ENCODE measurements at regions not wholly inside any gene's neighbourhood (a gene's known extent, or its start where the extent isn't known, plus 50 kb on each side); places are given as distances from the start of the nearest gene placed in this dataset.
"Not testable (repeated sequence)": the region's sequence is repeated elsewhere in the genome, so short reads cannot be mapped to it uniquely, and the experiment has no call there.

GRCh38 chr3:34053626-34054025, 255.2 kb downstream of the PDCD6IP start:
- DNase-seq (ENCODE audit: low read depth in 4 of 4, low spot score in 1 of 4): no peak

- no peak for DNase-seq (ENCODE audit: low read depth in 4 of 4, low spot score in 1 of 4)
Observed at GRCh38 chr3:34056181-34056910, 257.9 kb downstream of the PDCD6IP start.

- DNase-seq (ENCODE audit: low read depth in 4 of 4, low spot score in 1 of 4): no peak
Observed at GRCh38 chr3:34056951-34057390, 258.5 kb downstream of the PDCD6IP start.

GRCh38 chr3:34060995-34061394, 262.6 kb downstream of the PDCD6IP start:
- not testable (repeated sequence) for DNase-seq (ENCODE audit: low read depth in 4 of 4, low spot score in 1 of 4)

- no peak for DNase-seq (ENCODE audit: low read depth in 4 of 4, low spot score in 1 of 4)
Observed at GRCh38 chr3:34065901-34066300, 267.5 kb downstream of the PDCD6IP start.

GRCh38 chr3:34066328-34066727, 267.9 kb downstream of the PDCD6IP start:
- DNase-seq (ENCODE audit: low read depth in 4 of 4, low spot score in 1 of 4): no peak

- no peak for DNase-seq (ENCODE audit: low read depth in 4 of 4, low spot score in 1 of 4)
Observed at GRCh38 chr3:34066999-34067398, 268.6 kb downstream of the PDCD6IP start.

DNA sequence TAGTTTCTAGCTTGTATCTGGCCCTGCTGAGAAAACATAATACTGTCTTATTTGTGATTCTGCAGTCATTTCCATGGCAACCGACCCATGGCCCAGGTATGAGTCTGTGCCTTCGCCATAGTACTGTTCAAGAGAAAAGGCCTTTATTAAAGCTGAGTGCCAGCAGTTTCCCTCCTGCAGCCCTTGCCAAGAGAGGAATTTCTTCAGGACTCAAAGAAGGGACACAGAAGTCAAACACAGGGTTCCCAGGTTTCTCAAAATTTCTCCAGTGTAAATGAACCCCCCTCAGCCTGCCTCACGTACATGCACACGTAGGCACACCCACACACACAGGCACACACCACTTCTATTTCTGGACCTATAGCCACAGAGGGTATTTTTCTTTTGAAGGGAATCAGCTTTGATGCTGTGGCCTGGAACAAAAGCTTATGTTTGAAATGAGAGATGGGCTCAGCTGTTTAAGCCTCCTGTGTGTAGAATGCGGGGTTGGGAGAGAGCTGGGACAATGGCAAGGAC, 269.2 kb downstream of the PDCD6IP start:
- DNase-seq (ENCODE audit: low read depth in 4 of 4, low spot score in 1 of 4): no peak

- DNase-seq (ENCODE audit: low read depth in 4 of 4, low spot score in 1 of 4): no peak
Observed at GRCh38 chr3:34068505-34068904, 270.1 kb downstream of the PDCD6IP start.

DNA sequence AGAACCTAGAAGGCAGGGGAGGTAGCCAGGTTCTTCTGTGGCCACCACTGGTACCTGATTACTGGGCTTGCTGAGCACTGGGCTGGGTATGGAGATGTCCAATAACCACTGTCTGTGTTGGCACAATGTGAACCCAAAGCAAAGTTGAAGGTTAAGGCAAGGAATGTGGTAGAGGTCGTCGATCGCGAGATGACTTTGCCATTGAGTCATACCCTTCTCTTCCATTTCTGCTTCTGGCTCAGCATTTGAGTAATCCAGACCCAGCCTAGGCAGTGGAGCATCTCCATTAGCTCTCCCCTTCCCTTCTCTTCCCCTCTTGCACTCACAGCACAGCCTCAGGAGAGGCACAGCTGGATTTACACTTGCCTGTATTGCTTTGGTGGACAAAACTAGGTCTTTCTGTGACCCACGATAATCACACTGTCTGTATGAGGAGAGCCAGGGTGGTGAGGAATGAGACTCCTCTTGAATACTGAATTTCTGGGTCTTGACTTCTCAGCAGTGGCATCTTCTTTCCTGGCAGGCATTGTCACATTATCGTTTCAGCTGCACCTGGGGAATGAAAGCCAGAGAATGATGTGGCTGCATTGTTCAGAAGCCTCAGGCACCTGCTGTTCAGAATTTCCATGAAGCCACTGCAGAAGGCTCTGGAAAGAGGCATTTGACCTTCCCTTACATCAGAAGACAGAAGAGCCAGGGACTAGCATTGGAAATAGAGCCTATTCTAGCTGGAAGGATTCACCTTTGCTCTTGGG, 272.6 kb downstream of the PDCD6IP start:
- DNase-seq (ENCODE audit: low read depth in 4 of 4, low spot score in 1 of 4): no peak

GRCh38 chr3:34072297-34072696, 273.9 kb downstream of the PDCD6IP start:
- DNase-seq (ENCODE audit: low read depth in 4 of 4, low spot score in 1 of 4): no peak

DNA sequence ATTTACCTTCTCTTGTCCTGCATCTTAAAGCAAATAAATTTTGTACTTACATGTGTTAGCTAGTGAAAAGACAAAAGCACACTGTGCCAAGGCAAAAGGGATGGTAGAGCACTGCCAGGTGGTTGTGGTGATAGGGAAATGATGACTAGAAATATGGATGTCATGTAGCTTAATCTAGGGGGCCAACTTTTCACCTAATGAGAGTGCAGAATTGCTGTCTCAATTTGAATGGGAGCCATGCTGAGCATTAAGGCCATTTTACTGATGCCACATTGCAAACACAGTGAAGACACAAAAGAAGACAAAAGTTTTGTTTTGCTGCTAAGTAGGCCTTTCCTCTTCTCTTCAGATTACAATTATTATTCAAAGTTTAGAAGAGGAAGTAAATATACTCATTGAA, 274.7 kb downstream of the PDCD6IP start:
- DNase-seq (ENCODE audit: low read depth in 4 of 4, low spot score in 1 of 4): no peak

DNA sequence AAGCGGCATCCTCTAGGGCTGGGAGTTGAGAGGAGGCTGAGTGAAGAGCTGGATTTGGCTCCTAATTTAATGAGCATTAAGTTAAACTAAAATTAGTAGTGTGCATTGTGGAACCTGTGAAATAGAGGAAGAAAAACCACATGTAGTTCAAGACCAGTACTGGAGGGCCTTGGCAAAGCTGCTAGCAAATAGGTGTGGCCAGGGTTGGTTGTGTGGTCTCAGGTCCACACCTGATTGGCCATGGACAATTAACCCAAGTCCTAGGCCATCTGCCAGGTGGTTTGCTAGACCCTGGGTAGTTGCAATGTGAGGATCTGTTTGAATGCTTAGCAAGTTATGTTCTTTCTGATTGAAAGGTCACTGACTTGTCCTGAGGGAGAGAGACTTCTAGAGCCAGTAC, 275.5 kb downstream of the PDCD6IP start:
- DNase-seq (ENCODE audit: low read depth in 4 of 4, low spot score in 1 of 4): no peak

- no peak for DNase-seq (ENCODE audit: low read depth in 4 of 4, low spot score in 1 of 4)
Observed at GRCh38 chr3:34075975-34076374, 277.5 kb downstream of the PDCD6IP start.

GRCh38 chr3:34077417-34078195, 279.2 kb downstream of the PDCD6IP start:
- no peak for DNase-seq (ENCODE audit: low read depth in 4 of 4, low spot score in 1 of 4)

DNA sequence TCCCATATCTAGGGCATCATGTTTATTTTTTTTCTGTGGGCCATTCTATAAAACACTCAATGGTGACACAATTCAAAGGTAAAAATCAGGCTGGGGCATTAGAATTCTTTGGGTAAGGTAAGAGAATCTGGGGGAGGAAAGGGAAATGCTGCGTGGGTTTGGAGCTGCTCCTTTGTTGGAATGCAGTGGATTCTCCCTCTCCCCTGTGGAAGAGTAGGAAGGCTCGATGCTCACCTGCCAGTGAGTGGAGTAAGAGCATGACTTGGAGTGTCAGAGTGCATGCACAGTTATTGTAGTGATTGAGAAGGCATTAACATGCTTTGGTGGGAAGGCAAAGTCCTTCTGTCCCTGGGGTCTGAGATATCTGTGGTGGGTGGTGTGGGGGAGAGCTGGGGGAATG, 280.0 kb downstream of the PDCD6IP start:
- no peak for DNase-seq (ENCODE audit: low read depth in 4 of 4, low spot score in 1 of 4)

- not testable (repeated sequence) for DNase-seq (ENCODE audit: low read depth in 4 of 4, low spot score in 1 of 4)
Observed at GRCh38 chr3:34079849-34080248, 281.4 kb downstream of the PDCD6IP start.

DNA sequence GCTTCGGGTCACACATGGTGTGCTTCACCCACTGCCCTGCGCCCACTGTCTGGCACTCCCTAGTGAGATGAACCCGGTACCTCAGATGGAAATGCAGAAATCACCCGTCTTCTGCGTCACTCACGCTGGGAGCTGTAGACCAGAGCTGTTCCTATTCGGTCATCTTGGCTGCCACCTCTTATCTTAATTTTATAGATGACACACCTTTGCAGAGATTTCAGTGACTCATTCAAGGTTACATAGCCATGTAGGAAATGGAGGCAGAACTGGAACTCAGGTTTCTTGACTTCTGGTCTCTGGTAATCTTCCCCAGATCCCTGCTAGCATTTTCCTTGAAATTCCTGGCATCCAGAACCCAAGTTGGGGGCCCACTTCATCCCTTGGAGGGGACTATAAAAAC, 291.9 kb downstream of the PDCD6IP start:
- not testable (repeated sequence) for DNase-seq (ENCODE audit: low read depth in 4 of 4, low spot score in 1 of 4)

DNA sequence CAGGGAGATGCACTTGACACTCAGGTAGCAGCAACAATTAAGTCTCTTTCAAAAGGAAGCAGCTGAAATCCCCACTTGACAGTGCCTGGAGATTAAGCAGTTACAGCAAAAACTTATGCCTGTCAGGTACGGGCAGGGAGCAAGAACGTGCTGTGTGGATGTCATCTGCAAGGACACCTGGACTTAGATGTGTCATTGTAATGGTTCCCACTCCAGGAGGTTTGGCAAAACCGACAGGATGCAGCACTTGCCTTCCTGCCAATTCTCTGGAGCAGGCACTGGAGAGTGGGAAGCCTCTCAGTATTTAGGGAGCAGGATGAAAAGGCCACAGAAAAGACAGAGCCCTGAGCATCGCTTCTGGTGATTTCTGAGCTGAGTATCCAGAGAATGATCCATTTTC, 292.4 kb downstream of the PDCD6IP start:
- DNase-seq (ENCODE audit: low read depth in 4 of 4, low spot score in 1 of 4): no peak

- not testable (repeated sequence) for DNase-seq (ENCODE audit: low read depth in 4 of 4, low spot score in 1 of 4)
Observed at GRCh38 chr3:34094280-34094679, 295.9 kb downstream of the PDCD6IP start.

DNA sequence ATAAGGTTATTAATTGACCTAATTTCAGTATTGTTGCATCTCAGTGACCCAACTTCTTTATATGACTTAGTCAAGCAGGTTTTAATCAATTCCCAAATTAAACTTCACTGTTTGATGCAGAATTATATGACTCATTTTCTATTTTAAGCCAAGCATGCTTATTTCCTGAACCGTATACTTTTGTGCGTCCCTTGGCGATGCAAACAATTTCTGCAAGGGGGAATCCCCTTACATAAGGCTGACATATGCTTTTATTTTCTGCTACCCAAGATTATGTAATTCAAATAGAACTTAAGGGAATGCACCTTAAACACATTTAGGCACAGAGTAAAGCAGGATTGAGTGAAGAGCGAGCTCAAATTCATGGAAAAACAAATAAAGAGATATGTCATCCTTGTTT, 303.9 kb downstream of the PDCD6IP start:
- no peak for DNase-seq (ENCODE audit: low read depth in 4 of 4, low spot score in 1 of 4)

DNA sequence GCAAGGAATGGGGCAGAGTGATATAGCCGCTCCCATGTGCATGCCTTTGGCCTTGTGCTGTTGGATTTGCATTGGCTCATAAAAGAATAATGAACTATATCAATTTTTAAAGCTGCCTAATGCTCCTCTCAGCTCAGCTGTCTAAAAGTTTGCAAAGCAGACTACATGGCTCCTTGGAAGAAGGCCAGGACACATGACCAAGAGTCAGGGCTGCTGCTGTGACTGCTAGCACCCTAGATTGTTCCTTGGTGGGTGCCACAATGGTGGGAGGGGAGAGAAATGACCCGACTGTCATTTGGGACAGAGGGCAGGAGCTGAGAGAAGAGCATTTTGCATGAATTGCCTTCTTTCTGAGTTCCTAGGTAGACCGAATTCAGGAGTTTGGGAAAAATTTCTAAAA, 307.9 kb downstream of the PDCD6IP start:
- DNase-seq (ENCODE audit: low read depth in 4 of 4, low spot score in 1 of 4): no peak
